Fibroblast of skin of right quadriceps (primary cell): ENCODE measurements at regions not wholly inside any gene's neighbourhood (a gene's known extent, or its start where the extent isn't known, plus 50 kb on each side); places are given as distances from the start of the nearest gene placed in this dataset.

Experiments used
- DNase-seq: peaks from one replicate; pipeline ENCODE4 v3.0.0-alpha.2; 2013

- no peak for DNase-seq
Observed at GRCh38 chr10:47145290-47145934, 154.6 kb upstream of the GDF10 start.

DNA sequence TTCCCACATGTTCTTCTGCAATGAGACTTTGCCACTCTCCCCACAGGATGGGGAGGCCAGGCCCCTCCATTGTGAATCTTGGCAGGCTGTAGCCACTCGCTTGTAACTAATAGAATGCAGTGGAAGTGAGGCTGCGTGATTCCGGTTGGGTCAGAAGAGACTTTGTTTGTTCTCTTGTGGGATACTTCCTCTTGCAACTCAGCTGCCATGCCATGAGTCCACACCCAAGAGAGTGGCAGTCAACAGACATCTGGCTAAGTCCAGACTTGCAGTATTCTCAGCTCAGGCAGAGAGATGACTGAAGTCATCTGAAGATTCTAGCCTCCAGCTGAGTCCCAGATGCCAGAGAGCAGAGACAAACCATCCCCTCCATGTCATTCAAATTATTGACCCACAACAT, 153.4 kb upstream of the GDF10 start:
- no peak for DNase-seq

- DNase-seq: peak; percentile 35
Observed at GRCh38 chr10:47147186-47147585, 152.8 kb upstream of the GDF10 start.

DNA sequence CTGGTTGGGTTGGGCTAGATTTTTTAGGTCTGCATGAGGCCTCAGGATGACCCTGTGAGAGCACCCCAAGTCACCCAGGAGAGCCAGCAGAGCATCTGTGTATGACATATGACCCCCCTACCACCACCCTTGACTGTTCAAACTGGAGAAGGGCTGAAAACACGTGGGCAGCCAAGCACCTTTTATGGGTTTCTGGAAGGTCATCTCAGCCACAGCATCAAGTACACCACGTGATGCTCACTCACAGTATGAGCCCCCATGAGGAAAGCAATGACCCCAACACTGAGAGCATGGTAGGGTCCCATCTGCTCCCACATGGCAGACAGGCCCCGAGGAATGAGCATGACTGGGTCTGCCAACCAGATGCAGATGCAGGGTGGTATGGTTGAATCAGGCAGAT, 149.4 kb upstream of the GDF10 start:
- DNase-seq: no peak

- no peak for DNase-seq
Observed at GRCh38 chr10:47151920-47152319, 148.1 kb upstream of the GDF10 start.

- DNase-seq: no peak
Observed at GRCh38 chr10:47152861-47153349, 147.1 kb upstream of the GDF10 start.

DNA sequence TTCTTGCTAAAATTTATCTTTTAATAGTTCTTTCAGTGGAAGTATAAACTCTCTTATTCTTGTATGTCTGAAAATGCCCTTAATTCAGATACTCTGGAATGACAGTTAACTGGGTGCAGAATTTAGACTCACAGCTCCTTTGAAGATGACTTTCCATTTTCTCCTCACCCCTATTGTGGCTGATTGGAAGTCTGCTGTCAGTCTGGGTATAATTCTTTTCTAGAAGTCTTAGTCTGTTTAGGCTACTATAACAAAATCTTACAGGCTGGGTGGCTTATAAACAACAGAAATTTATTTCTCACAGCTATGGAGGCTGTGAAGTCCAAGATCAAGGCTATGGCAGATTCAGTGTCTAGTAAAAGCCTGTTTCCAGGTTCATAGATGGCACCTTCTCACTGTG, 145.2 kb upstream of the GDF10 start:
- DNase-seq: no peak

GRCh38 chr10:47156873-47157272, 143.1 kb upstream of the GDF10 start:
- DNase-seq: no peak

DNA sequence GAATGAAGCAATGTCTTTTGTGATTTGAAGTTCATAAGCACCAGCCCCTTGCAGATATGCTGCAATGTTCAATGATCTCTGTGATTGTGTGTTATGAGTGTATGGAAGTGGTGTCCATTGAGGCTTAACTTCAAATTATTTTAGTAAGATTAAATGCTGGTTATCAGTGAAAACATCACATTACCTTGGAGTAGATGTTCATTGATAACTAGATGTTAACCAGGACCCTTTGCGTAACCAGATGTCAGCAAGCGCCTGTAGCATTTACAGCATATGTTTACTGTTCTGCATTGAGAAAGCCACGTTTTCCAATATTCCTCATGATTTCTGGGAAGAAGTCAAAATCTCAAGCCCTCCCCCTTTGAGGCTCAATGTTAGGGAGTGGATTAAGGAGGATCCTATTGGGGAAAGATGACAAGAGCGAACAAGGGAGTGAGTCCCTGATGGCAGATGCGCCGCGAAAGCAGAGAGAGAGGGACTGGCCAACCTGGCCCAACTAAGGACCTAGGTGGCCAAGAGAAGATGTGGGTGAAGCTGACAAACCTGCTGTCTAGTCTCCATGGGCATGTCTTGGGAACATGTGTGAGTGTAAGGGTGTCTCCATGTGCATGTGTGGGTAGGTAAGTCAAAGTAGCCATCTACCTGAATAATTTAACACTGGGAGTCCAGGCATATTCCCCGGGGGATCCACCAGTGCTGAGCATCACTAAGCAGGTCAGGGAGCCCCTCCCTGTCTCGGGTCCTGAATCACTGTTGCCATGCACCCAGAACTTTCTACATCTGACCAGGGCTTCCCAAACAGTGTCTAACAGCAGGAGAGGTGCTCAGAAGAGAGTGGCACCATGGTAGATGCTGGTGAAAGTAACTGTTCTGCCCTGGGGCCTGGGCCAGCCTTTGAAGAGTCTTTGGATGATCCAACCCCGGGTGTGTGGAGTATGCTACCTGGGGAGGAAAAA, 141.6 kb upstream of the GDF10 start:
- no peak for DNase-seq

GRCh38 chr10:47159361-47160260, 140.4 kb upstream of the GDF10 start:
- DNase-seq: no peak

- no peak for DNase-seq
Observed at GRCh38 chr10:47160261-47160908, 139.6 kb upstream of the GDF10 start.

DNA sequence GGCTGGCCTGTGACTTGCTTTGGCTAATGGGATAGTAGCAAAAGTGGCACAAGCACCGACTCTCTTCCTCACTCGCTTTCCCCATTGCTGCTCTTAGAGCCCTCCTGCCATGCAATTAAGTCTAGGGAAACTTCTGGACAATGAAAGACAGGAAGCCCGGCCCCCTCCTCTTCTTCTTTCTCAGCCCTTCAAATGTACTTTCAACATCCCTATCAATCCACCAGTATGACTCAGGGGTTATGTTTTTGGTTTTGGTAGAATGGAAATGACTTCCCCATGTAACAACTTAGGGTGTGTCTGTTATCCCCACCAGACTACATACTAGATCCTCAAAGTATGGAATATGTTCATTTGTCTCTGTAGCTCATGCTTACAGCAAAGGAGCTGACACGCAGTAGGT, 139.0 kb upstream of the GDF10 start:
- DNase-seq: no peak

DNA sequence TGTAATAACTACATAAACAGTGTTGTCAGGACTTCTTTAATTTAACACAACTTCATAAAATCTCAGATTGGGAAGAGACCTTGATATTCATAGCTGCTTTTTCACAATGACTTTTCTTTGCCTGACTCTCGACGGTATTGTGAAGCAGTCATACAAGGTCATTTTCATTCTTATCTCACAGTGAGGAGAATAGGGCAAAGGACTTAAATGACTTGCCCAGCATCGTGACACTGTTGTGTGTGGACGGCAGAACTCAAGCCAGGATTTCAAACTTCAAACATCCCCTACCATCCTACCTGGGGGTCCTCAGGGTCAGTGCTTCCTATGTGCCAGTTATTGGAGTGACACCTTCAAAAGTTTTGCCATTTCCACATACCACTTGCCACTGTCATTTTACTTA, 138.5 kb upstream of the GDF10 start:
- no peak for DNase-seq

- DNase-seq: peak; percentile 92
Observed at GRCh38 chr10:47164126-47164799, 135.7 kb upstream of the GDF10 start.

DNA sequence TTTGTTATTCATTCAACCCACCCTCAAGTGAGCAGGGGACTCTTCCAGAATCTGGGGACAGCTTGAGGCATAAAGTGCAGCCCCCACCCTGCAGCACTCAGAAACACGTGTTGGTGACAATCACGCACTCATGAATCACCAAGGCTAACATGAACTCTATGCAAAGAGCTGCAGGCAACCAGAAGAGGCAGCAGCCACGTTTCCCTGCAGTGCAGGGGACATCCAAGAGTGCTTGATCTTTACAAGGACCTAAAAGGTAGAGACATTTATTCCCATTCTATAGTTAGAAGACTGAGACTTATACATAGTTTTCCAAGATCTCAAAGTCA, 135.2 kb upstream of the GDF10 start:
- peak; percentile 28 for DNase-seq

DNA sequence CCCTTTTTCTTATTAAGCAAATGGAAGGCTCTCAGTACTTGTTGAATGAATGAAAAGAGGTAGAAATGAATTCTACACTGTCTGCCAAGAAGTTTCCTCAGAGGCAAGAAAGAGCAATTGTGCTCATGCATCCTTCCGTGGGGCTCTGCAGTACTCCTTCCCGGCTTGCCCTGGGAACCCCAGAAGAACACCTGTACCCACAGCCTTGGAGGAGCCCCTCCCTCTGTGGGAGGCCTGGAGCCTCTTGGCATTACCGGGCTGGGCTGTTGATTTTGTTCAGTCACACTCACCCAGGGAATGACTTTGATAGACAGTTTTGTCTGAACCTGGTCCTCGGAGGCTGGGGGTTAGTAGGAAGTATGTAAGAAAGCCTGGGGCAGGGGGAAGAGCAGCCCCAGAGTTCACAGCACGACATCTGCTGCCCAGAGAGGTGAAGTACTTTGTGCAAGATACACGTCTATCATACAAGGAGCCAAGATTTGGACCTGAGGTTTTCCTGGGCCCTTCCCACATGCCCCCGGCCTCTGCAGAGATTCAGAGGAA, 134.8 kb upstream of the GDF10 start:
- DNase-seq: peak; percentile 33

- peak; percentile 80 for DNase-seq
Observed at GRCh38 chr10:47165711-47166404, 134.1 kb upstream of the GDF10 start.

DNA sequence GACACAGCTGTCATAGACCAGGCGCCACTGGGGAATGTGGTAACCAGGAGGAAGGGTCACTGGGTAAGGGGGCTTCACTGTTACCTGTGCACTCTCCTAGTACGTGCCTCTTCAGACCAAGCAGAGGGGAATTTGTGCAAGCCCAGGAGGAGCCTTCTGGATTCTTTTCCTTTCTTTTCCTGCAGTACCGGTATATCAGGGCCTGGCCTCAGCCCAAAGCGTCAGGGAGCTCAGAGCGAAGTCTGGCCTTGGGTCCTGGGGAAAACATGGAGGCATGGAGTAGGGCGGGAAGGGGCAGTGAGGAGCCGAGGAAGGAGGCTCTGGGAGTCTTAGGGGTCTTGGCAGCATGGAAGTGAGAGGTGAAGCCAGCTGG, 133.6 kb upstream of the GDF10 start:
- DNase-seq: no peak

DNA sequence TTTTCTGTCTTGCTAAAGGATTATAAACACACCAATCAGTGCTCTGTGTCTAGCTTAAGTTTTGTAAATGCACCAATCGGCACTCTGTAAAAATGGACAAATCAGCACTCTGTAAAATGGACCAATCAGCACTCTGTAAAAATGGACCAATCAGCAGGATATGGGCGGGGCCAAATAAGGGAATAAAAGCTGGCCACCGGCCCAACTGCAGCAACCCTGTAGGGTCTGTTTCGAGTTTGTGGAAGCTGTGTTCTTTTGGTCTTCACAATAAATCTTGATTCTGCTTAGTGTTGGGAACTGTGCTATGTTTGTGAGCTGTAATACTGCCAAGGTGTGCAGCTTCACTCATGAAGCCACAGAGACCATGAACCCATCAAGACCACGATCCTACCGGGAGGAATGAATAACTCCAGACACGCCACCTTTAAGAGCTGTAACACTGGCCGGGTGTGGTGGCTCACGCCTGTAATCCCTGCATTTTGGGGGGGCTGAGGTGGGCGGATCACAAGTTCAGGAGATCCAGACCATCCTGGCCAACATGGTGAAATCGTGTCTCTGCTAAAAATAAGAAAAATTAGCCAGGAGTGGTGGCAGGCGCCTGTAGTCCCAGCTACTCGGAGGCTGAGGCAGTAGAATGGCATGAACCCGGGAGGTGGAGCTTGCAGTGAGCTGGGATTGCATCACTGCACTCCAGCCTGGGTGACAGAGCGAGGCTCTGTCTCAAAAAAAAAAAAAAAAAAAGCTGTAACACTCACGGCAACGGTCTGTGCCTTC, 133.0 kb upstream of the GDF10 start:
- DNase-seq: peak; percentile 66

GRCh38 chr10:47167591-47167990, 132.4 kb upstream of the GDF10 start:
- DNase-seq: no peak
